Omental fat pad (tissue), 3 donors: ENCODE measurements at regions not wholly inside any gene's neighbourhood (a gene's known extent, or its start where the extent isn't known, plus 50 kb on each side); places are given as distances from the start of the nearest gene placed in this dataset.

Experiments
- ATAC-seq: fragments of 150-250 bp; one replicate; pipeline ENCODE4 v1.9.1; 2016; ENCODE audit warnings: mild to moderate bottlenecking, moderate library complexity; ENCODE audit not compliant: low FRiP score
- DNase-seq: peaks from one replicate; pipeline ENCODE4 v3.0.0-alpha.2; 2019; ENCODE audit warnings: low spot score
- CTCF ChIP-seq, 3 donors: fragments of 450-650 bp; IDR thresholded peaks; one replicate each; pipeline ENCODE4 v1.5.1; 2016 to 2017; ENCODE audit warnings: antibody characterized with exemption in 3 of 3, mild to moderate bottlenecking in 3 of 3, moderate library complexity in 2 of 3

- ATAC-seq (no peak), DNase-seq (no peak)
- no peak for TF ChIP-seq CTCF (IDR thresholded peaks at IDR 0.05)
Observed at GRCh38 chr17:22410136-22410535, 717.8 kb downstream of the KCNJ18 start.

- no peak for DNase-seq
- no peak for TF ChIP-seq CTCF (IDR thresholded peaks at IDR 0.05)
Observed at GRCh38 chr17:22411185-22411784, 719.0 kb downstream of the KCNJ18 start.

GRCh38 chr17:22435231-22435974 lies 743.1 kb downstream of the KCNJ18 start:
- TF ChIP-seq CTCF (IDR thresholded peaks at IDR 0.05), result no peak
- DNase-seq, result no peak
- no peak for ATAC-seq

More at GRCh38 chr17:22411185-22411784, 719.0 kb downstream of the KCNJ18 start:
- no peak for ATAC-seq

- DNase-seq, result no peak
- TF ChIP-seq CTCF (IDR thresholded peaks at IDR 0.05), result no peak
- ATAC-seq, result no peak
Observed at GRCh38 chr17:22441776-22442175, 749.5 kb downstream of the KCNJ18 start.

- no peak for TF ChIP-seq CTCF (IDR thresholded peaks at IDR 0.05)
- DNase-seq (no peak), ATAC-seq (no peak)
Observed at GRCh38 chr17:22443061-22443460, 750.7 kb downstream of the KCNJ18 start.

GRCh38 chr17:22453181-22453580 lies 760.9 kb downstream of the KCNJ18 start:
- ATAC-seq, result no peak
- TF ChIP-seq CTCF (IDR thresholded peaks at IDR 0.05), result no peak
- no peak for DNase-seq
